HCT116 (cell line): ENCODE measurements at regions not wholly inside any gene's neighbourhood (a gene's known extent, or its start where the extent isn't known, plus 50 kb on each side); places are given as distances from the start of the nearest gene placed in this dataset.

ENCODE experiments used
- ATAC-seq: fragments of 200-7000 bp; cut with Tn5 transposase; 2 replicates; pipeline ENCODE4 v1.9.1; 2020; ENCODE audit warnings: mild to moderate bottlenecking, moderate library complexity
- BruUV-seq: library from RNA; stranded (reverse); fragments of 400-500 nt; replicated peaks from 2 replicates; lab custom pipeline; 2021; lab: Mats Ljungman, UMichigan
- CTCF ChIA-PET: fragments of 300-600 bp; sonication (Branson Sonifier 250); formaldehyde crosslinking; loops from one replicate; lab custom pipeline; 2021; ENCODE audit warnings: antibody characterized with exemption; lab: Charles Lee
- POLR2A ChIA-PET: fragments of 300-600, 350-600 bp; sonication (Branson Sonifier 250); formaldehyde crosslinking; loops from one replicate; lab custom pipeline; 2021; ENCODE audit warnings: antibody characterized with exemption; lab: Charles Lee
- RAD21 ChIA-PET, 2 experiments: fragments of 300-600 bp; sonication (Branson Sonifier 250); formaldehyde crosslinking; loops; one replicate each; lab custom pipeline; 2023; ENCODE audit warnings: low total read pairs in 2 of 2; ENCODE audit not compliant: uncharacterized antibody in 2 of 2, unreplicated experiment in 2 of 2, low non-redundant PET in 1 of 2; lab: Charles Lee
- DNase-seq: peaks from one replicate; pipeline ENCODE4 v3.0.0-alpha.2; 2010; ENCODE audit warnings: low read depth, low spot score
- H2AFZ ChIP-seq: fragments of 200-600 bp; shearing (Covaris generic), sonication (generic); 2 replicates; pipeline ENCODE4 v1.6.1; 2017; ENCODE audit warnings: low read depth, mixed run types, mixed read lengths, antibody characterized with exemption, low read length; ENCODE audit not compliant: poor library complexity, severe bottlenecking
- H3K27ac ChIP-seq: 2 replicates; pipeline ENCODE4 v1.5.1; 2012; ENCODE audit warnings: low read depth, low read length
- H3K27me3 ChIP-seq: fragments of 200-600 bp; sonication (generic); 2 replicates; pipeline ENCODE4 v1.6.1; 2016; ENCODE audit warnings: mixed run types, low read length, mixed read lengths; ENCODE audit not compliant: insufficient read depth
- H3K36me3 ChIP-seq, 2 experiments: fragments of 200-500 bp in 1 of 2; fragments of 200-600 bp in 1 of 2; sonication (Bioruptor generic) in 1 of 2; sonication (generic) in 1 of 2; 2 replicates each; pipeline versions ENCODE4 v1.5.1 to v1.6.1; 2014 to 2016; ENCODE audit warnings: low read length in 2 of 2, inconsistent platforms in 1 of 2, mixed read lengths in 1 of 2, mixed run types in 1 of 2; ENCODE audit not compliant: insufficient read depth in 2 of 2, control insufficient read depth in 1 of 2
- H3K4me1 ChIP-seq, 2 experiments: fragments of 200-600 bp in 1 of 2; sonication (generic) in 1 of 2; 2 replicates each; pipeline versions ENCODE4 v1.5.1 to v1.6.1; 2012 to 2017; ENCODE audit warnings: low read length in 2 of 2, inconsistent platforms in 1 of 2, mild to moderate bottlenecking in 1 of 2, mixed read lengths in 1 of 2, mixed run types in 1 of 2, moderate library complexity in 1 of 2; ENCODE audit not compliant: insufficient read depth in 2 of 2, control insufficient read depth in 1 of 2
- H3K4me2 ChIP-seq: fragments of 200-600 bp; sonication (generic); 2 replicates; pipeline ENCODE4 v1.6.1; 2017; ENCODE audit warnings: mixed run types, low read length, mixed read lengths
- H3K4me3 ChIP-seq, 2 experiments: fragments of 200-600 bp in 1 of 2; sonication (generic) in 1 of 2; replicated peaks in 1 of 2; 2 replicates each; pipeline ENCODE4 v1.5.1; 2011 to 2016; ENCODE audit warnings: low read length in 2 of 2, control low read depth in 1 of 2, low read depth in 1 of 2, mild to moderate bottlenecking in 1 of 2, mixed read lengths in 1 of 2, mixed run types in 1 of 2
- H3K79me2 ChIP-seq: fragments of 200-600 bp; sonication (generic); 2 replicates; pipeline ENCODE4 v1.6.1; 2017; ENCODE audit warnings: mild to moderate bottlenecking, mixed run types, low read length, moderate library complexity, mixed read lengths; ENCODE audit not compliant: insufficient read depth
- H3K9ac ChIP-seq: fragments of 200-600 bp; sonication (generic); 2 replicates; pipeline ENCODE4 v1.6.1; 2016; ENCODE audit warnings: low read length, mixed read lengths
- H3K9me2 ChIP-seq: fragments of 200-600 bp; sonication (generic), shearing (Covaris generic); 2 replicates; pipeline ENCODE4 v1.6.1; 2017; ENCODE audit warnings: mixed run types, mild to moderate bottlenecking, moderate library complexity; ENCODE audit not compliant: insufficient read depth
- H3K9me3 ChIP-seq, 2 experiments: fragments of 200-500 bp in 1 of 2; fragments of 200-600 bp in 1 of 2; sonication (Bioruptor generic) in 1 of 2; sonication (generic) in 1 of 2; 2 replicates each; pipeline ENCODE4 v1.6.1; 2014 to 2017; ENCODE audit warnings: low read length in 2 of 2, mixed read lengths in 2 of 2, inconsistent platforms in 1 of 2, low read depth in 1 of 2, mild to moderate bottlenecking in 1 of 2, mixed run types in 1 of 2, moderate library complexity in 1 of 2; ENCODE audit not compliant: control insufficient read depth in 1 of 2, insufficient read depth in 1 of 2
- H4K20me1 ChIP-seq: fragments of 200-600 bp; sonication (generic), shearing (Covaris generic); 2 replicates; pipeline ENCODE4 v1.6.1; 2017; ENCODE audit warnings: mixed run types, mild to moderate bottlenecking, moderate library complexity; ENCODE audit not compliant: insufficient read depth
- ELF1 ChIP-seq: IDR thresholded peaks from 2 replicates; pipeline ENCODE4 v1.6.1; 2012; ENCODE audit warnings: low read depth, borderline replicate concordance
- POLR2AphosphoS5 ChIP-seq: IDR thresholded peaks from 2 replicates; pipeline ENCODE4 v1.6.1; 2011; ENCODE audit warnings: mild to moderate bottlenecking, low read depth, low read length, moderate library complexity
- RAD21 ChIP-seq: IDR thresholded peaks from 2 replicates; pipeline ENCODE4 v1.6.1; 2012; ENCODE audit warnings: low read depth, mild to moderate bottlenecking
- SP1 ChIP-seq: IDR thresholded peaks from 2 replicates; pipeline ENCODE4 v1.6.1; 2012; ENCODE audit warnings: low read depth
- TCF7L2 ChIP-seq: IDR thresholded peaks from 2 replicates; pipeline ENCODE4 v1.7.0; 2011; ENCODE audit warnings: borderline replicate concordance, inconsistent platforms; ENCODE audit not compliant: insufficient read depth, insufficient read length; ENCODE audit errors: extremely low read depth
- ZNF274 ChIP-seq: fragments of 200-500 bp; sonication (Bioruptor generic); IDR thresholded peaks from 2 replicates; pipeline ENCODE4 v1.6.1; 2014; ENCODE audit warnings: mild to moderate bottlenecking, low read depth, low read length, inconsistent platforms
- intact Hi-C: fragments of 100-400 bp; cut with micrococcal nuclease; formaldehyde crosslinking; loops from 2 replicates; pipeline ENCODE4 v1.10.0; 2022
- TF ChIP-seq, protein P1 (sequence below): IDR thresholded peaks from 2 replicates; pipeline ENCODE4 v1.6.1; 2012; ENCODE audit warnings: low read depth

DNA sequence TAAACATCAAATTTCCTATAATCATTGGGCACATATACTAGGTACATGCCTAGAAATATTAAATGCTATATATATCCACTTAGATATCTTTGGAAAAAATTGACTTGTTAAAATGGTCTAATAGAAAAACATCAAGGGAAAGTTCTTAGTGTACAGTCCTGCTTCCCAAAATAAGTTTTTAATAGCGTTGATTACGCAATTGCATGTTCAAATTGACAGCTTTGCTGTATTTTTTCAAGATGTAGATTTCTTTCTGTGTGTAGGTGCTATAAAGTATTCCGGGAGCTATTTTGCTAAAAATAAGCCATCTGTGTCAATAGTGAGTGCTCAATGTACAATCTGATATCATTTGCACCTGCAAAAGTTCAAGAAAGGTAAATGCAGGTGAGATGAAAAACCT lies 463.9 kb upstream of the ATP2B1 start:
- Histone ChIP-seq H3K79me2 (no peaks in the 10 kb centered on the region), H3K4me1 (peaks cover 0 to 8% of the 10 kb centered on the region in 2 experiments; a peak in 2 of 4 replicates), H3K9ac (no peak overlapping the region), H3K27me3 (no peaks in the 10 kb centered on the region), H3K9me2 (no peaks in the 10 kb centered on the region), H2AFZ (no peak overlapping the region), H3K9me3 (peaks cover 0 to 5% of the 10 kb centered on the region in 2 experiments; a peak in 1 of 4 replicates), H3K27ac (no peak overlapping the region), H3K4me2 (no peak overlapping the region), H4K20me1 (no peaks in the 10 kb centered on the region), H3K4me3 (no peak overlapping the region), H3K36me3 (no peaks in the 10 kb centered on the region)
- ChIA-PET RAD21 (interaction anchor here in 1 of 2 experiments (0.6 kb wide), 1 partner anchor 599 kb away, joined by 3 read pairs; no protein-coding TSS in a partner anchor), POLR2A (no interaction called here), CTCF (no interaction called here)
- DNase-seq (no peak), ATAC-seq (no peak)
- TF ChIP-seq RAD21 = no peak
- no peak for TF ChIP-seq ELF1
- no peak for TF ChIP-seq TCF7L2
- TF ChIP-seq POLR2AphosphoS5 = no peak
- TF ChIP-seq, protein P1, sequence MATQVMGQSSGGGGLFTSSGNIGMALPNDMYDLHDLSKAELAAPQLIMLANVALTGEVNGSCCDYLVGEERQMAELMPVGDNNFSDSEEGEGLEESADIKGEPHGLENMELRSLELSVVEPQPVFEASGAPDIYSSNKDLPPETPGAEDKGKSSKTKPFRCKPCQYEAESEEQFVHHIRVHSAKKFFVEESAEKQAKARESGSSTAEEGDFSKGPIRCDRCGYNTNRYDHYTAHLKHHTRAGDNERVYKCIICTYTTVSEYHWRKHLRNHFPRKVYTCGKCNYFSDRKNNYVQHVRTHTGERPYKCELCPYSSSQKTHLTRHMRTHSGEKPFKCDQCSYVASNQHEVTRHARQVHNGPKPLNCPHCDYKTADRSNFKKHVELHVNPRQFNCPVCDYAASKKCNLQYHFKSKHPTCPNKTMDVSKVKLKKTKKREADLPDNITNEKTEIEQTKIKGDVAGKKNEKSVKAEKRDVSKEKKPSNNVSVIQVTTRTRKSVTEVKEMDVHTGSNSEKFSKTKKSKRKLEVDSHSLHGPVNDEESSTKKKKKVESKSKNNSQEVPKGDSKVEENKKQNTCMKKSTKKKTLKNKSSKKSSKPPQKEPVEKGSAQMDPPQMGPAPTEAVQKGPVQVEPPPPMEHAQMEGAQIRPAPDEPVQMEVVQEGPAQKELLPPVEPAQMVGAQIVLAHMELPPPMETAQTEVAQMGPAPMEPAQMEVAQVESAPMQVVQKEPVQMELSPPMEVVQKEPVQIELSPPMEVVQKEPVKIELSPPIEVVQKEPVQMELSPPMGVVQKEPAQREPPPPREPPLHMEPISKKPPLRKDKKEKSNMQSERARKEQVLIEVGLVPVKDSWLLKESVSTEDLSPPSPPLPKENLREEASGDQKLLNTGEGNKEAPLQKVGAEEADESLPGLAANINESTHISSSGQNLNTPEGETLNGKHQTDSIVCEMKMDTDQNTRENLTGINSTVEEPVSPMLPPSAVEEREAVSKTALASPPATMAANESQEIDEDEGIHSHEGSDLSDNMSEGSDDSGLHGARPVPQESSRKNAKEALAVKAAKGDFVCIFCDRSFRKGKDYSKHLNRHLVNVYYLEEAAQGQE = no peak
- TF ChIP-seq SP1 = no peak
- TF ChIP-seq ZNF274 = no peak
- BruUV-seq = no TSS peak
- intact Hi-C loops = loop anchor here (10.0 kb wide), 1 partner anchor 628 kb away; no protein-coding TSS in a partner anchor
